ENCODE measurements at regions not wholly inside any gene's neighbourhood (a gene's known extent, or its start where the extent isn't known, plus 50 kb on each side); places are given as distances from the start of the nearest gene placed in this dataset.

- no peak overlapping the region for H2AFZ ChIP-seq (ENCODE audit: low read depth)
- no peak overlapping the region for H3K4me3 ChIP-seq (IDR thresholded peaks at IDR 0.05; ENCODE audit: insufficient read depth, low read depth, low read length)
- no peak overlapping the region for H3K4me2 ChIP-seq
- H3K27me3 ChIP-seq (ENCODE audit: insufficient read depth, low read depth) = no peaks in the 10 kb centered on the region
- no peaks in the 10 kb centered on the region for H3K79me2 ChIP-seq (ENCODE audit: insufficient read depth, low read depth)
- no peaks in the 10 kb centered on the region for H4K20me1 ChIP-seq (ENCODE audit: insufficient read depth)
- no peak overlapping the region for H3K27ac ChIP-seq
- no peak for TF ChIP-seq CTCF (conservative IDR thresholded peaks at IDR 0.05; ENCODE audit: low read depth, low read length)
- no peaks in the 10 kb centered on the region for H3K36me3 ChIP-seq (ENCODE audit: insufficient read depth)
- H3K9ac ChIP-seq = no peak overlapping the region
- no peaks in the 10 kb centered on the region for H3K4me1 ChIP-seq (ENCODE audit: low read depth, poor library complexity, severe bottlenecking)
Observed at GRCh38 chr7:68925241-68925640, 673.0 kb upstream of the AUTS2 start.

GRCh38 chr7:68929781-68930261 lies 668.5 kb upstream of the AUTS2 start:
- no peak overlapping the region for H3K4me3 ChIP-seq (IDR thresholded peaks at IDR 0.05; ENCODE audit: insufficient read depth, low read depth, low read length)
- no peaks in the 10 kb centered on the region for H3K79me2 ChIP-seq (ENCODE audit: insufficient read depth, low read depth)
- H3K9ac ChIP-seq = no peak overlapping the region
- H4K20me1 ChIP-seq (ENCODE audit: insufficient read depth) = no peaks in the 10 kb centered on the region
- no peak overlapping the region for H3K4me2 ChIP-seq
- no peaks in the 10 kb centered on the region for H3K36me3 ChIP-seq (ENCODE audit: insufficient read depth)
- H3K27me3 ChIP-seq (ENCODE audit: insufficient read depth, low read depth) = no peaks in the 10 kb centered on the region
- H3K4me1 ChIP-seq (ENCODE audit: low read depth, poor library complexity, severe bottlenecking) = no peaks in the 10 kb centered on the region
- no peak for TF ChIP-seq CTCF (conservative IDR thresholded peaks at IDR 0.05; ENCODE audit: low read depth, low read length)
- no peak overlapping the region for H2AFZ ChIP-seq (ENCODE audit: low read depth)
- H3K27ac ChIP-seq = no peak overlapping the region

- H2AFZ ChIP-seq (ENCODE audit: low read depth) = no peak overlapping the region
- H3K27me3 ChIP-seq (ENCODE audit: insufficient read depth, low read depth) = no peaks in the 10 kb centered on the region
- H3K9ac ChIP-seq = no peak overlapping the region
- H3K4me2 ChIP-seq = no peak overlapping the region
- no peaks in the 10 kb centered on the region for H3K36me3 ChIP-seq (ENCODE audit: insufficient read depth)
- no peak overlapping the region for H3K4me3 ChIP-seq (IDR thresholded peaks at IDR 0.05; ENCODE audit: insufficient read depth, low read depth, low read length)
- TF ChIP-seq CTCF (conservative IDR thresholded peaks at IDR 0.05; ENCODE audit: low read depth, low read length) = no peak
- no peaks in the 10 kb centered on the region for H3K79me2 ChIP-seq (ENCODE audit: insufficient read depth, low read depth)
- H3K27ac ChIP-seq = no peak overlapping the region
- no peaks in the 10 kb centered on the region for H3K4me1 ChIP-seq (ENCODE audit: low read depth, poor library complexity, severe bottlenecking)
- no peaks in the 10 kb centered on the region for H4K20me1 ChIP-seq (ENCODE audit: insufficient read depth)
Observed at GRCh38 chr7:68936471-68937035, 661.7 kb upstream of the AUTS2 start.

- H3K4me3 ChIP-seq (IDR thresholded peaks at IDR 0.05; ENCODE audit: insufficient read depth, low read depth, low read length) = no peak overlapping the region
- no peak overlapping the region for H3K27ac ChIP-seq
- TF ChIP-seq CTCF (conservative IDR thresholded peaks at IDR 0.05; ENCODE audit: low read depth, low read length) = no peak
- no peak overlapping the region for H2AFZ ChIP-seq (ENCODE audit: low read depth)
- no peaks in the 10 kb centered on the region for H3K79me2 ChIP-seq (ENCODE audit: insufficient read depth, low read depth)
- H3K4me2 ChIP-seq = no peak overlapping the region
- H3K36me3 ChIP-seq (ENCODE audit: insufficient read depth) = no peaks in the 10 kb centered on the region
- H3K4me1 ChIP-seq (ENCODE audit: low read depth, poor library complexity, severe bottlenecking) = no peaks in the 10 kb centered on the region
- H3K27me3 ChIP-seq (ENCODE audit: insufficient read depth, low read depth) = no peaks in the 10 kb centered on the region
- no peaks in the 10 kb centered on the region for H4K20me1 ChIP-seq (ENCODE audit: insufficient read depth)
- no peak overlapping the region for H3K9ac ChIP-seq
Observed at GRCh38 chr7:68938151-68938550, 660.1 kb upstream of the AUTS2 start.
